ENCODE measurements at regions not wholly inside any gene's neighbourhood (a gene's known extent, or its start where the extent isn't known, plus 50 kb on each side); places are given as distances from the start of the nearest gene placed in this dataset.
"Not testable (repeated sequence)": the region's sequence is repeated elsewhere in the genome, so short reads cannot be mapped to it uniquely, and the experiment has no call there.

- no peaks in the 10 kb centered on the region for H3K4me1 ChIP-seq (ENCODE audit: control insufficient read depth, insufficient read depth, low read length)
- no peak for DNase-seq (ENCODE audit: low read depth in 4 of 6, low spot score in 6 of 6)
- H3K36me3 ChIP-seq (ENCODE audit: control insufficient read depth, insufficient read depth, low read length): no peaks in the 10 kb centered on the region
- no peaks in the 10 kb centered on the region for H3K9me3 ChIP-seq (ENCODE audit: control insufficient read depth, insufficient read depth, low read length)
- 100% methylated on average over 1 of the region's 1 CpG for WGBS (ENCODE audit: insufficient coverage)
- H3K27me3 ChIP-seq (ENCODE audit: control insufficient read depth, insufficient read depth, low read length): no peaks in the 10 kb centered on the region
- no peak overlapping the region for H3K4me3 ChIP-seq (ENCODE audit: low read depth, low read length)
- no peak overlapping the region for H3K27ac ChIP-seq (ENCODE audit: low read depth, low read length)
Measured at GRCh38 chr3:39705351-39705900, 104.0 kb upstream of the MYRIP start.

GRCh38 chr3:39707314-39707909, 102.0 kb upstream of the MYRIP start:
- Histone ChIP-seq H3K9me3 (ENCODE audit: control insufficient read depth, insufficient read depth, low read length) (no peaks in the 10 kb centered on the region), H3K27me3 (ENCODE audit: control insufficient read depth, insufficient read depth, low read length) (no peaks in the 10 kb centered on the region), H3K4me3 (ENCODE audit: low read depth, low read length) (no peak overlapping the region), H3K36me3 (ENCODE audit: control insufficient read depth, insufficient read depth, low read length) (no peaks in the 10 kb centered on the region), H3K27ac (ENCODE audit: low read depth, low read length) (no peak overlapping the region), H3K4me1 (ENCODE audit: control insufficient read depth, insufficient read depth, low read length) (no peaks in the 10 kb centered on the region)
- peak in 3 of 6 donors; percentile 2 to 64 (median 39) for DNase-seq (ENCODE audit: low read depth in 4 of 6, low spot score in 6 of 6)
- WGBS (ENCODE audit: insufficient coverage): 11% methylated on average over 1 of the region's 5 CpGs

GRCh38 chr3:39712413-39713048, 96.9 kb upstream of the MYRIP start:
- no peak for DNase-seq (ENCODE audit: low read depth in 4 of 6, low spot score in 6 of 6)
- WGBS (ENCODE audit: insufficient coverage): 96% methylated on average over 4 of the region's 4 CpGs
- Histone ChIP-seq H3K4me3 (ENCODE audit: low read depth, low read length) (no peak overlapping the region), H3K36me3 (ENCODE audit: control insufficient read depth, insufficient read depth, low read length) (no peaks in the 10 kb centered on the region), H3K27me3 (ENCODE audit: control insufficient read depth, insufficient read depth, low read length) (no peaks in the 10 kb centered on the region), H3K9me3 (ENCODE audit: control insufficient read depth, insufficient read depth, low read length) (no peaks in the 10 kb centered on the region), H3K27ac (ENCODE audit: low read depth, low read length) (no peak overlapping the region), H3K4me1 (ENCODE audit: control insufficient read depth, insufficient read depth, low read length) (no peaks in the 10 kb centered on the region)

GRCh38 chr3:39713341-39713740, 96.1 kb upstream of the MYRIP start:
- DNase-seq (ENCODE audit: low read depth in 4 of 6, low spot score in 6 of 6); H3K4me3 ChIP-seq (ENCODE audit: low read depth, low read length); H3K36me3 ChIP-seq (ENCODE audit: control insufficient read depth, insufficient read depth, low read length); H3K27ac ChIP-seq (ENCODE audit: low read depth, low read length); H3K9me3 ChIP-seq (ENCODE audit: control insufficient read depth, insufficient read depth, low read length); H3K27me3 ChIP-seq (ENCODE audit: control insufficient read depth, insufficient read depth, low read length); H3K4me1 ChIP-seq (ENCODE audit: control insufficient read depth, insufficient read depth, low read length): not testable (repeated sequence)
- 96% methylated on average over 23 of the region's 24 CpGs for WGBS (ENCODE audit: insufficient coverage)

GRCh38 chr3:39716849-39717248, 92.6 kb upstream of the MYRIP start:
- WGBS (ENCODE audit: insufficient coverage): 100% methylated on average over 1 of the region's 3 CpGs
- no peaks in the 10 kb centered on the region for H3K9me3 ChIP-seq (ENCODE audit: control insufficient read depth, insufficient read depth, low read length)

GRCh38 chr3:39718674-39719595, 90.5 kb upstream of the MYRIP start:
- H3K4me1 ChIP-seq (ENCODE audit: control insufficient read depth, insufficient read depth, low read length): no peaks in the 10 kb centered on the region
- H3K9me3 ChIP-seq (ENCODE audit: control insufficient read depth, insufficient read depth, low read length): no peaks in the 10 kb centered on the region
- peak in 1 of 6 donors; percentile 28 for DNase-seq (ENCODE audit: low read depth in 4 of 6, low spot score in 6 of 6)
- 39% methylated on average over 2 of the region's 7 CpGs for WGBS (ENCODE audit: insufficient coverage)
- no peak overlapping the region for H3K27ac ChIP-seq (ENCODE audit: low read depth, low read length)
- no peaks in the 10 kb centered on the region for H3K27me3 ChIP-seq (ENCODE audit: control insufficient read depth, insufficient read depth, low read length)
- no peak overlapping the region for H3K4me3 ChIP-seq (ENCODE audit: low read depth, low read length)
- H3K36me3 ChIP-seq (ENCODE audit: control insufficient read depth, insufficient read depth, low read length): no peaks in the 10 kb centered on the region

More at GRCh38 chr3:39716849-39717248, 92.6 kb upstream of the MYRIP start:
- Histone ChIP-seq H3K27ac (ENCODE audit: low read depth, low read length) (no peak overlapping the region), H3K27me3 (ENCODE audit: control insufficient read depth, insufficient read depth, low read length) (no peaks in the 10 kb centered on the region), H3K36me3 (ENCODE audit: control insufficient read depth, insufficient read depth, low read length) (no peaks in the 10 kb centered on the region), H3K4me3 (ENCODE audit: low read depth, low read length) (no peak overlapping the region), H3K4me1 (ENCODE audit: control insufficient read depth, insufficient read depth, low read length) (no peaks in the 10 kb centered on the region)
- DNase-seq (ENCODE audit: low read depth in 4 of 6, low spot score in 6 of 6): no peak

GRCh38 chr3:39721076-39721475, 88.3 kb upstream of the MYRIP start:
- WGBS (ENCODE audit: insufficient coverage): no CpG with 5 or more reads among the region's 1 CpG
- no peak overlapping the region for H3K27ac ChIP-seq (ENCODE audit: low read depth, low read length)
- no peaks in the 10 kb centered on the region for H3K9me3 ChIP-seq (ENCODE audit: control insufficient read depth, insufficient read depth, low read length)

GRCh38 chr3:39724233-39724846, 85.1 kb upstream of the MYRIP start:
- Histone ChIP-seq H3K36me3 (ENCODE audit: control insufficient read depth, insufficient read depth, low read length) (no peaks in the 10 kb centered on the region), H3K27ac (ENCODE audit: low read depth, low read length) (no peak overlapping the region), H3K4me3 (ENCODE audit: low read depth, low read length) (no peak overlapping the region), H3K9me3 (ENCODE audit: control insufficient read depth, insufficient read depth, low read length) (no peaks in the 10 kb centered on the region), H3K27me3 (ENCODE audit: control insufficient read depth, insufficient read depth, low read length) (no peaks in the 10 kb centered on the region), H3K4me1 (ENCODE audit: control insufficient read depth, insufficient read depth, low read length) (no peaks in the 10 kb centered on the region)
- peak in 2 of 6 donors; percentile 3 to 26 for DNase-seq (ENCODE audit: low read depth in 4 of 6, low spot score in 6 of 6)
- no CpG with 5 or more reads among the region's 1 CpG for WGBS (ENCODE audit: insufficient coverage)

More at GRCh38 chr3:39721076-39721475, 88.3 kb upstream of the MYRIP start:
- H3K36me3 ChIP-seq (ENCODE audit: control insufficient read depth, insufficient read depth, low read length): no peaks in the 10 kb centered on the region
- no peak overlapping the region for H3K4me3 ChIP-seq (ENCODE audit: low read depth, low read length)
- no peaks in the 10 kb centered on the region for H3K4me1 ChIP-seq (ENCODE audit: control insufficient read depth, insufficient read depth, low read length)
- H3K27me3 ChIP-seq (ENCODE audit: control insufficient read depth, insufficient read depth, low read length): no peaks in the 10 kb centered on the region
- DNase-seq (ENCODE audit: low read depth in 4 of 6, low spot score in 6 of 6): no peak

GRCh38 chr3:39725321-39725720, 84.1 kb upstream of the MYRIP start:
- Histone ChIP-seq H3K4me1 (ENCODE audit: control insufficient read depth, insufficient read depth, low read length) (no peaks in the 10 kb centered on the region), H3K27ac (ENCODE audit: low read depth, low read length) (no peak overlapping the region), H3K36me3 (ENCODE audit: control insufficient read depth, insufficient read depth, low read length) (no peaks in the 10 kb centered on the region), H3K9me3 (ENCODE audit: control insufficient read depth, insufficient read depth, low read length) (no peaks in the 10 kb centered on the region), H3K4me3 (ENCODE audit: low read depth, low read length) (no peak overlapping the region), H3K27me3 (ENCODE audit: control insufficient read depth, insufficient read depth, low read length) (no peaks in the 10 kb centered on the region)
- no CpG with 5 or more reads among the region's 1 CpG for WGBS (ENCODE audit: insufficient coverage)
- DNase-seq (ENCODE audit: low read depth in 4 of 6, low spot score in 6 of 6): no peak

All from spinal cord (tissue), 9 donors.